Ecto neural progenitor cell (in vitro differentiated cells): ENCODE measurements at regions not wholly inside any gene's neighbourhood (a gene's known extent, or its start where the extent isn't known, plus 50 kb on each side); places are given as distances from the start of the nearest gene placed in this dataset.
"Not testable (repeated sequence)": the region's sequence is repeated elsewhere in the genome, so short reads cannot be mapped to it uniquely, and the experiment has no call there.

Experiments
- DNase-seq: peaks from one replicate; pipeline ENCODE4 v3.0.0-alpha.2; 2018; ENCODE audit warnings: low spot score

DNA sequence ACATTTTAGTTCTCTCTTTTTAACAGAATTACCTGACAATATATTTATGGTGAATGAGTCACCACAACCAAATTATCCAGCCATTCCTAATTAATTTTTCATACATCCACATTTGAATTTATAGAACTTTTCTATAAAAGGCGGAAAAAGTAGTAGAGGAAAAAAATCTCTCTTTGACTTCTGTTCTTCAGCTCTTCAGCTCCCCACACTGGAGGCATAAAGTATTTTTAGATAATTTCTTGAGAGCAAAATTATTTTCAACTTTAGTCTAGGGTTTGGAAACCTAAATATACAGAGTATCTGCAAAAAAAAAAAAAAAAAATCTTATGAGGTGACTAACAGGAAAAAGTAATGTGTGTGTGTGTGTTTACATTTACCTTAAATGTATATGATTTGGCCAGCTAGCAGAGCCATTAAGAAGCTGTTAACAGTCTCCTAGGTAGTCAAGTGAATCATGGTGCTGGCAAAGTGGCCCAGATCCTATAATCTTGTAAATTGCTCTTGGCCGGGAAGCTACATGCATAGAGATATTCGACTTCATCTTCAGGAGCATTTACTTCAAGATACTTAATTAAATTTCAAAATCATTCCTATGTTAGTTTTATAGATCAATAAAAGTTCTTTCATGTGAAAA lies 383.1 kb upstream of the STEAP1 start:
- no peak for DNase-seq

GRCh38 chr7:89772276-89772675 lies 382.0 kb upstream of the STEAP1 start:
- DNase-seq, result no peak

GRCh38 chr7:89773611-89774010 lies 380.7 kb upstream of the STEAP1 start:
- DNase-seq, result no peak

- no peak for DNase-seq
Observed at GRCh38 chr7:89775459-89775858, 378.8 kb upstream of the STEAP1 start.

DNA sequence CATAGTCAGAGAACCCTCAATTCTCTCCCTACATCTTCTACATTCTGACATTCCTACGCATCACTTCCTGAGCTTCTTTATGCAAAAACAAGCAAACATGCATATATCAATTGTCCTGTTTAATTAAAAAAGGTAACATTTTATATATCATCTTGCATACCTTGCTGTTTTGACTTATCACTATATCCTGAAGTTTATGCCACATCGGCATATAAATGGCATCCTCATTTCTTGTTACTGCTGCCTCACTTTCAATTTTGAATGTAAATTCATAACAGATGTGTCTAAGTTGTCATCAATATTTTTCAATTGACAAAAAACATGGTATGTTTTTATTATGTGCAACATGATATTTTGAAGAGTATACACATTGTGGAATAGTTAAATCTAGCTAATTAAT lies 377.3 kb upstream of the STEAP1 start:
- DNase-seq, result no peak

DNA sequence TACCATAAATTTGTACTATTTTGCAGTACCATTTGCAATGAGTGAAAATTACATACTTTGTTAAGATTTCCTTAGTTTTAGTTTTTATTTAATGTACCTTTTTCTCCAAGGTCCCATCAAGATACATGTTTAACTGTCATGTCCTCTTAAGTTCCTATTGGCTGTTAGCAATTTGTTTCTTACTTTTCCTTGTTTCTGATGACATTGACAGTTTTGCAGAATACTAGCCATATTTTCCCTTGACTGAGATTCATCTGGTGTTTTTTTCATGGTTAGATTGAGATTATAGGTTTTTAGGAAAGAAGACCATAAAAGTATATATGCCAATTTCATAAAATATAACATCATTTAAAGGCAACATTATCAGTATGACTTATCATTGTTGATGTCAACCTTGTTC lies 376.8 kb upstream of the STEAP1 start:
- DNase-seq, result no peak

- peak; percentile 36 for DNase-seq
Observed at GRCh38 chr7:89780291-89780690, 374.0 kb upstream of the STEAP1 start.

DNA sequence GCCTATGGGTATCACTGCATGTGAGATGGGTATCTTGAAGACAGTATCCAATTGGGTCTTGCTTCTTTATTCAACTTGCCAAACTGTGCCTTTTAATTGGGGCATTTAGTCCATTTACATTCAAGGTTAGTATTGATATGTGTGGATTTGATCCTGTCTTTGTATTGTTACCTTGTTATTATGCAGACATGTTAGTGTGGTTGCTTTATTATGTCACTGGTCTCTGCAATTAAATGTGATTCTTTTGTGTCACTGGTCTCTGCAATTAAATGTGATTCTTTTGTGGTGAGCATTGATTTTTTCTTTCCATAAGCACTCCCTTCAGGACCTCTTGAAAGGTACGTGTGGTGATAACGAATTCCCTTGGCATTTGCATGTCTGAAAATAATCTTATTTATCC lies 357.8 kb upstream of the STEAP1 start:
- DNase-seq, result no peak

GRCh38 chr7:89797965-89798598 lies 356.2 kb upstream of the STEAP1 start:
- DNase-seq, result no peak

DNA sequence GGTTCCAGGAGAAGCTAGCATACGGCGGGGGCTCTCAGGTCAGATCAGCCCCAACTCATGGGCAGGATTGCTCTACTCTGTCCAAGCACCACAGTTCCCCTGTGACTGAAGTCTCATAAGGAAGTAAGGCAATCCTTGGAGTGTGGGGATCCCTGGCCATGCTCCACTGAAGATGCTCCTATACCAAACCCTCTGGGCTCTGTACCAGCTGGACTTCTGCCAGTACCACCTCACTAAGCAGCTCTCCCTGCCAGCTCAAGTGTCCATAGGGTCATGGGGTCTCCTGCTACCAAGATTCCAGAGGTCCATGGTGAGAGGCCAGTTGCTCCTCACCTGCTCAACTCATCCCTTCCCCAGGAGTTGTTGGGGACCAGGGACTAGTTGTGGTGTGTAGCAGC lies 355.7 kb upstream of the STEAP1 start:
- DNase-seq, result no peak

DNA sequence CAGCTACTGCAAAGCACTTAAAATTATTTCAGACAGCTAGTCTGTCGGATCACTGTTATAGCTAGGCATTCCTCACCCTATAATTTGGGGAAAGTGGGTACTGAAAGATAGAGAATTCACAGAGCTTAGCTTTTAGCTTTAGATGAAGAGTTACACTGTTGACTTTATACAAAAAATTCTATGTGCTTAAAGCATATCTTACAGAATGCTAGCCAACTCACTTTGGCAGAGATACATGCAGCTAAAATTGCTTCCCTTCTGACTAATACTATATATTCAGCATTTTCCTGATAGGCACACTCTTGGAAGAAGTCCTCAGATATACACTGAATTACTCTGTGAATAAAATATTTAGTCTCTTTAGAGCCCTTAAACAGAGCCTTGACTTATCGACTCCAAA lies 353.5 kb upstream of the STEAP1 start:
- DNase-seq, result no peak

DNA sequence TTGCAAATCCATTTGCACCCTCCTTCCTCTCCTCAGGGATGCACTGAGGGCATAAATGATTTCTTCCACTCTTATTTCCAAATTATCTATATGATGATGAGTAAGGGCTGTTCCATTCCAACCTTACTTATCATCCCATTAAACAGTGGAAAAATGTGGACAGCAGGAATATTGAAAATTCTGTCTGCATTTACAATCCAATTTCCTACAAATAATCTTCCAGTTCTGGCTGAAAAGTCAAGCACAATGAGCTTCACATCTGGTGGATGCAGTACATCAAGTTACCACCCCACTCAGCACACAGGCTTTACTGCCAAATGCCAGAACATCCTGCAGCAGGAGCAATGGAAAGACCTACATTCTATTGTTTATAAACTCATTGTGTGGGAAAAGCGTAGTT lies 345.0 kb upstream of the STEAP1 start:
- no peak for DNase-seq

DNA sequence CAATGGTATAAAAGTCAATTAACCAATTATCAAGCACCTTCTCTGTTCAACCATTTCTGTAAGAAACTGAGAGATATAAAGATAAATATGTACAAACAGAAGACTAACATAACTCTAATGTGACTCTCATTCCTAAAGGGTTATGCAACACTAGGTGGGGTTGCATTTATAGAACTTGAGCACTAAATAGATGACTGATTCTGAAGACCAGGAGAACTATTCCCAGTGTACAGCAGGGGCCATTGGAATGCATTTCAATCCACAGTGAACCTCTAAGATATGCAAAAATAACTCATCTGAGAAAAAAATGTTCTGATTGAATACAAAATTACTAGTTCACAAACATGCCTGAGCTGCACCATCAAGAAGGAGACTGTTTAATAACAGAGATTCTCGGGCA lies 341.2 kb upstream of the STEAP1 start:
- no peak for DNase-seq

GRCh38 chr7:89826121-89826520 lies 328.1 kb upstream of the STEAP1 start:
- DNase-seq, result no peak

- DNase-seq, result no peak
Observed at GRCh38 chr7:89826557-89826956, 327.7 kb upstream of the STEAP1 start.

DNA sequence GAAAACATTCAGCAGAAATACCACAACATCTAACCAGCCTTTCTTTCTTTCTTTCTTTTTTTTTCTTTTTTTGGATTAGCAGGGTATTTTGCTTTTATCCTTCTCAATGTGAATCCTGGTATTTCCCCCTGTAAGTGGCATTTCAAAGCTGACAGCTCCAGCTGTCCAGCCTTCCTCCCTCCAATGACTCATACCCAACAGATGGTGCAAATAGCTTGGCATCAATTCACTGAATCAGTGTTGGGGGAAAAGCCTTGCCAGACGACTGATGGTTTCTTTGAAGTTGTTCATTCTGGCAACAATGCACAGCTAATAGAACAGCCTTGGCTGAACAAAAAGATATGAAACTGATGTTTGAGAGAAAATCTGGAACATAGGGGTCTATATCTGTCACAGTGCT lies 316.8 kb upstream of the STEAP1 start:
- DNase-seq, result no peak

DNA sequence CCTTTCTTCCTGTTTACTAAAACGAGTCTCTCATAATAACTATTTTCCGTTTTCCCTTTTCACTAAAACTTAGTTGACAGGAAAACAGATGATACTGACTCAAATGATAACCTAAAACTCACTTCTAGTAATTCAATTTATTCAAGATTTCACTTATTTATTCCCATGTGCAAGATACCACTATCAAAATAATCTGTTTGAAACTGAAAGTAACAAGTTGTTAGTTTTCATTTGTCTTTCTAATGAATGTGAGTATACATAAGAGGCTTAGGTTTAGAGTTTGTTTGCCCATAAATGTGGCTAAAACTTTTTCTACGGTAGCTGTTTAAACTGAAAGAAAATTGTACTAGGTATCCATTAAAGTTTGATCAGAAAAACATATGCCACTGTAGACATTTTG lies 314.9 kb upstream of the STEAP1 start:
- no peak for DNase-seq

DNA sequence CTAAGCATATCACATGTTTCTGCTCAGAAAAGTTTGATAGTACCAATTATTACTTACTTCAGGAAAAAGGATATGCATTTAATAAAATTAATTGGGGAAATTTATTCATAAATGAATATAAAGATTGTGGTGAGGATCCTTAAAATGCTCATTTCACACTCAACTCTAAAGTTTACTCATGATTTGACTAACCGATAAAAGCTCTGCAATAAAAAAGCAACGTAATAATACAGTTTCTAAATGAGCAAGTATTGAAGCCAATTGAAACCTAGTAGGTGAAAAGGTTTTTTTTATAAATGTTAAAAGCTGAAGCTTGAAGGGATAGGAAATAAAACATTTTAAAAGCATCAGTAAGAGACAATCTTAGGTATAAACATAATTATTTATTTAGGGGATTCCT lies 308.3 kb upstream of the STEAP1 start:
- no peak for DNase-seq

DNA sequence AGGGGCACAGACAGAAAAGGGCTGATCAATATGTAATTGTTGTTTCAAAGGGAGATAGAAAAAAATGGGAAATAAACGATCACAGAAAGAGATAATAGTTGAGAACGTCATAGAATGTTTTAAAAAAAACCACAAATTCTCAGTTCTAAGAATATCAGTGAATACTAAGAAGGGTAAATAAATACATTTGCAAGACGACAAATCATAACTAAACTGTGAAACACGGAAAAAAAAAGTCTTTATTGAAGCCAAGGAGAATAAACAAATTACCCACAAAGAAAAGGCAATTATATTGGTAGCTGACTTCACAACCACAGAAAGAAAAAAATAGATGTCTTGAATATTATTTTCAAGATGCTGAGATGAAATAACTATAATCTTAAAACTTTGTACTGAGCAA lies 305.2 kb upstream of the STEAP1 start:
- no peak for DNase-seq

- not testable (repeated sequence) for DNase-seq
Observed at GRCh38 chr7:89857053-89857452, 297.2 kb upstream of the STEAP1 start.

DNA sequence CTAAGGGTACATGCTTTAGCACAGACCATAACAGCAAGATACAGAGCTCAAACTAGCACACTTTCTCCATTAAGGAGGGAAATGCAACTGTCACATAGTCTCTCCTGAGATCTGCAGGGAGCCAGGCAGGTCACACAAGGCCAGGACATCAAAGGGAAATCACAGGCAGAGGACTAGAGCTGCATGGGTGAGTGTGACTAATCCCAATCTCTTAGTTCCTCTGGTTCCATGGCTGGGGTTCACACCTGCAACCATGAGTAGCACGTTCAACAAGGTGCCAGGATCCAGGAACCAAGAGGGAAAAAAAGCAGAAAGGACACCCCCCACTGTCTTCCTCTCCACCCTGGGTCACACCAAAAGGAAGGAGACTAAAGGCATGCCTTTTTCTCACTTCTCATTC lies 296.5 kb upstream of the STEAP1 start:
- DNase-seq, result no peak

GRCh38 chr7:89887489-89887888 lies 266.8 kb upstream of the STEAP1 start:
- no peak for DNase-seq

GRCh38 chr7:89908736-89909135 lies 245.5 kb upstream of the STEAP1 start:
- no peak for DNase-seq

DNA sequence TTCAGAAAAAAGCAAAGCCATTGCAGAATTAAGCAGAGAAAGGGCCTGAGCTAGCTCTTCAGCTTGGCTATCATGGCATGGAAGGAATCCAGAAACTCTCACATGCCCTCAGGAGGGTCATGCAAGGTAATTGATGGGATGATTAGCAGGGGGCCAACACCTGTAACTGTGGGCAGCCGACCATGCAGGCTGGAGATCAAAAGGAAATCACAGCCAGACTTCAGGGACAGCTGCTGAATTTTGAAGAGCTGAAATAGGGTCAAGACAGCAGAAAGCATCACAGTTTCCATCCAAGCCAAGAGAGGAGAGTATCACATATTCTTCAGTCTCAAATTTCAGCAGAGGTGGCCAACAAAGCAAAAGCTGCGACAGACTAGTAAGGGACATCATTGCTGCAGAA lies 239.6 kb upstream of the STEAP1 start:
- DNase-seq, result peak; percentile 39
